Activated naive CD8-positive, alpha-beta T cell treated with anti-CD3 and anti-CD28 coated beads for 36 hours (primary cell): ENCODE measurements at regions not wholly inside any gene's neighbourhood (a gene's known extent, or its start where the extent isn't known, plus 50 kb on each side); places are given as distances from the start of the nearest gene placed in this dataset.

Experiments
- DNase-seq: peaks from one replicate; pipeline ENCODE4 v3.0.0; 2021
- H3K27ac Mint-ChIP-seq: one replicate; pipeline ENCODE4 v1.8.0; 2022; ENCODE audit warnings: mild to moderate bottlenecking, moderate library complexity, mixed read lengths
- H3K27me3 Mint-ChIP-seq: one replicate; pipeline ENCODE4 v1.8.0; 2022; ENCODE audit warnings: mild to moderate bottlenecking, mixed read lengths
- H3K36me3 Mint-ChIP-seq: one replicate; pipeline ENCODE4 v1.8.0; 2021; ENCODE audit warnings: mild to moderate bottlenecking, mixed read lengths
- H3K4me1 Mint-ChIP-seq: one replicate; pipeline ENCODE4 v1.8.0; 2021; ENCODE audit warnings: mixed read lengths
- H3K4me3 Mint-ChIP-seq: one replicate; pipeline ENCODE4 v1.8.0; 2022; ENCODE audit warnings: mild to moderate bottlenecking, moderate library complexity, mixed read lengths
- H3K9me3 Mint-ChIP-seq: one replicate; pipeline ENCODE4 v1.8.0; 2022; ENCODE audit warnings: mixed read lengths

DNA sequence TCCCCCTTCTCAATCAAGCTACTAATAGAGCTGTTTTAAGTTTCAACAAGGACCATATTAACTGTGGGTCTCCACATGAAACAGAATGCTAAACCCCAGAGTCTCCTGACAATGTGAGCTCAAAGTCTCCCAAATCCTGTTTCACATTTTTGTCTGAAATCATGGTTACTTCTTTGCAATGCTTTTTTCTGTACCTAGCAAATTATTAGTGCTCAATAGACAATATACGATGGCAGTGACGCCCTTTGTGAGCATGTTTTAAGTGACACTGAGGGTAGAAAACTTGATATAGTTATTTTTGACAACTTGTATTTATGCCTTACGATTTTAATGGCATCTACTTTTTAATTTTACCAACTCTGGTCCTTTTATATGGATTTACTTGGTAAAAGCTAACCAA lies 85.4 kb upstream of the SOX5 start:
- H3K27me3 Mint-ChIP-seq: no peaks in the 10 kb centered on the region
- peaks cover 2% of the 10 kb centered on the region for H3K9me3 Mint-ChIP-seq
- H3K36me3 Mint-ChIP-seq: no peaks in the 10 kb centered on the region
- H3K4me1 Mint-ChIP-seq: no peaks in the 10 kb centered on the region
- no peak for DNase-seq
- H3K27ac Mint-ChIP-seq: no peak overlapping the region
- H3K4me3 Mint-ChIP-seq: no peak overlapping the region

DNA sequence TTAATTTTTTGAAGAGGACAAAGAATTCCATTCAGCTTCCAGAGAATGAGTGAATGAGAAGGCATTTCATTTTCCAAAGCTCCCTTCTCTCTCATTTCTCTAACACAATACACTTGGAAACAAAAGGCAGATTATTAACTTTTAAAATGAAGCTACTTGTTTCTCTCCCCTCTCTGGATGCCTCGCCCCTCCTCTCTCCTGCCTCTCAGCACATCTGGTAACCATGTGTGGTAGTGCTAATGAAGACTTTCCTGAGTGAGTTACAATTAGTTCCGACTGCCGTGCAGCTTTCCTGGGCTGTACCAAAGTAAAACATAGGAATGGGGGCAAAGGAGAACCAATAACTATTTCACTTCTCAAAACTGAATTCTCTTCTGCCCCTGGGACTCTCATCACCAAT lies 84.7 kb upstream of the SOX5 start:
- peaks cover 2% of the 10 kb centered on the region for H3K9me3 Mint-ChIP-seq
- H3K4me3 Mint-ChIP-seq: no peak overlapping the region
- H3K27ac Mint-ChIP-seq: no peak overlapping the region

DNA sequence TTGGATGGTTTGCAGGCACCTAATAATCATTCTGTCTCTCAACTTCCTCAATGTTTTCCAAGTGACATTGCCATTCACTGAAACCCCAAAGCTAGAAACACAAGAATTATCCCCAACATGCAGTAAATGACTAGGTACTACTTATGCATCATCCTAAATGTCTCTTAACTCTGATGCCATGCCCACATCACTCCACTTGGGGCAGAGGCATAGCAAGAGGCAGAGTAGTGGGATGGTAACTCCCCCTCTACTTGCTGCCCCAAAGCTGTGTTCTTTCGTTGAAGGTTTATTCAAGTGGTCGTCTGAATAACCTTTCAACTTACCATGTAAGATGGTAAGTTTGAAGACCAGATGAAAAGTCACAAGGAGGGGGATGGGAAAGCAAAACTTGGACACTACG lies 77.9 kb upstream of the SOX5 start:
- peaks cover 2% of the 10 kb centered on the region for H3K9me3 Mint-ChIP-seq
- H3K4me3 Mint-ChIP-seq: no peak overlapping the region
- no peak for DNase-seq
- no peaks in the 10 kb centered on the region for H3K4me1 Mint-ChIP-seq
- H3K27me3 Mint-ChIP-seq: no peaks in the 10 kb centered on the region
- no peak overlapping the region for H3K27ac Mint-ChIP-seq
- no peaks in the 10 kb centered on the region for H3K36me3 Mint-ChIP-seq

More for the DNA sequence above, 84.7 kb upstream of the SOX5 start:
- no peaks in the 10 kb centered on the region for H3K36me3 Mint-ChIP-seq
- H3K27me3 Mint-ChIP-seq: no peaks in the 10 kb centered on the region
- H3K4me1 Mint-ChIP-seq: no peaks in the 10 kb centered on the region
- no peak for DNase-seq

DNA sequence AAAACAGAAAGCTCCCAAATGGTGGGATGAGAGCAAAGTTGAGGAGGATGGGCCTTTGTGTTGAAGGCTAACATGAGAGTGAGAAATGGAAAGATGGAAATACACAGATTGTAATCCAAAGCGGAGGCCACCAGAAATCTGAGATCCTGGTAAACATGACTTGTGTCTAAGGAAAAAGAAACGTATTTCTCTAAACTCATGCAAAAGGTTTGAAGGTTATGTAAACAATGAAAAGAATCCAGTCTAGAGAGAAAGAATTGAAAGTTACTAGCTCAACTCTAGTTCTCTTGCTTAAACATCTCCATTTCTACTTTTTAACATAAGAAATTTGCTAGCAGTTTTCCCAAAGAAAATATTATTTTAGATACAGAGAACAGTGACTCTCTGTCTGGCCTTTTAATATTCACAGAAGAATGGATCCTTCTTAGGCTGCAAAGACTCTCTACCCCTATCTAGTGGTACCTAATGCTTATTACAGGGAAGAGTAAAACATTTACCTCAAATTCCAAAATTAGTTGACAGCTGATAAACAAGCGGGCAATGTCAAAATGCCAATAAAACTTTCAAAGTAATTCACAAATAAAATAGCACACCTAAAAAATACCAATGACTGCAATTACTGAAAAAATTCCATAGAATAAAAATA lies 75.8 kb upstream of the SOX5 start:
- Mint-ChIP-seq H3K4me1 (no peaks in the 10 kb centered on the region), H3K4me3 (no peak overlapping the region), H3K27me3 (no peaks in the 10 kb centered on the region), H3K9me3 (peaks cover under 1% of the 10 kb centered on the region), H3K27ac (no peak overlapping the region), H3K36me3 (no peaks in the 10 kb centered on the region)
- DNase-seq: no peak

DNA sequence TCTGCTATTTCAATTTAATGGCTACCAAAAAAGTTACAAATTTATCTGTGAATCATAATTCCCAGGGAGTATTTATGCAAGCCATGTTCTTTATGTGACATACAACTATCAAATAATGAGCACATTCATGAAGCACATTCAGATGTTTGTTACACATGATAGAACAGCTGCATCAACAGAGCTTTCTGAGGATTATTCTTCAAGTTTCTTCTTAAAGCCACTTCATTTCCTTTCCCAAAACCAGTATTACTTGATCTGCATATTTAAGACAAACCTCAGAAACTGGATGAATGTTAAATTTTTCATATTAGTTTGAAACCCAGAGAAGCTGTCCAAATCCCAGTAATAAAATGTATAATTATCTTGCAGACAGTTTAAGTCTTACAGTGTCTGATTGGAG lies 73.6 kb upstream of the SOX5 start:
- H3K27me3 Mint-ChIP-seq: no peaks in the 10 kb centered on the region
- no peak overlapping the region for H3K4me3 Mint-ChIP-seq
- H3K27ac Mint-ChIP-seq: no peak overlapping the region
- no peak for DNase-seq
- no peaks in the 10 kb centered on the region for H3K9me3 Mint-ChIP-seq
- no peaks in the 10 kb centered on the region for H3K4me1 Mint-ChIP-seq
- H3K36me3 Mint-ChIP-seq: no peaks in the 10 kb centered on the region

DNA sequence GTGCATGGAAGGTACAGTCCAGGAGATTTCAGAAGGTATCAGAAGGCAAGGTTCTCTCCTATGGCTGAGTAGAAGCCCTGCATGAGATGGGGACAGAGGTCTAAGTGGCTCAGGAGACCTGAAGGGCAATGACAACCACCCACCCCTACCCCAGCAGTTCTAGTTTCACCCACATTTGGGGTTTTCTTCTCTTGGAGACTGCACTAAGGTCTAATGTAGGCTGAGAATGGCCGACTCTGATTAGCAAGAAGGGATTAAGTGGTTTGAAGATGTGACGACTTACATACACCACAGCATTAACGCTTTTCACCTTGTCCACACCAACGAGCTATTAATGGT lies 71.7 kb upstream of the SOX5 start:
- Mint-ChIP-seq H3K27me3 (no peaks in the 10 kb centered on the region), H3K27ac (no peak overlapping the region), H3K4me3 (no peak overlapping the region), H3K9me3 (peaks cover 4% of the 10 kb centered on the region), H3K4me1 (no peaks in the 10 kb centered on the region), H3K36me3 (no peaks in the 10 kb centered on the region)
- no peak for DNase-seq

DNA sequence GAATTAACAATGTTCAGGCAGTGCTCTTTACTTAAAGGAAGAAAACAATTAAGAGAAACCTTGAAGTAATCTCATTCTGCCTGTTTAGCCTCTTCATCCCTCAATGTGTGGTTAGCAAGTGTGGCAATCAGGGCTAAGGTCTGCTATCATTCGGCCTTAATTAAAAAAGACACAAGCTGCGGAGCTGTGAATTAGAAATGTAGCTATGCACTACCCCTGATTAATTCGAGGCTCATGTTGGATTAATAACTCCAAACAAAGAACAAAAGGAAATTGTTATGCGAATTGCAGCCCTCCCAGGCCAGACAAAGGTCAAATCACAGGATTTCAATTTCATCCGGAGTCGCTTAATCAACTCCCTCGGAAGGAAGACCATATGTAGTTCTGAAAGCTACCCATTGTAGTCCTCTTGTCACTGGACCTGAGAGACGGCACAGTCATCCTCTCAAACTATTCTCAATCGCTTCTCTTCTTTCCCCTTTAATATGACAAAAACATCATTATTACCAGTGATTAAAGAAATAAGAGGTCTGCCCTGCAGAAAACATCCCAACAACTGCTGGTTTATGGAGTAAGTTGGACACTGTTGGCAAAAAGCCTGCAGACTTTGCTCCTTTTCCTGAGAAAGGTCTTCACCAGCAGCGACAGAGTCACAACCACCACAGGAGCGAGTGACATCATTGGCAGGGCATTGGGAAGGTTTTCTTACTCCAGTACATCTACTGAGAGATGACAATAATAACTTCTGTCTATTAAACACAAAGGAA lies 71.1 kb upstream of the SOX5 start:
- Mint-ChIP-seq H3K4me3 (no peak overlapping the region), H3K27ac (no peak overlapping the region), H3K36me3 (no peaks in the 10 kb centered on the region), H3K9me3 (peaks cover 4% of the 10 kb centered on the region), H3K4me1 (no peaks in the 10 kb centered on the region), H3K27me3 (no peaks in the 10 kb centered on the region)
- no peak for DNase-seq

DNA sequence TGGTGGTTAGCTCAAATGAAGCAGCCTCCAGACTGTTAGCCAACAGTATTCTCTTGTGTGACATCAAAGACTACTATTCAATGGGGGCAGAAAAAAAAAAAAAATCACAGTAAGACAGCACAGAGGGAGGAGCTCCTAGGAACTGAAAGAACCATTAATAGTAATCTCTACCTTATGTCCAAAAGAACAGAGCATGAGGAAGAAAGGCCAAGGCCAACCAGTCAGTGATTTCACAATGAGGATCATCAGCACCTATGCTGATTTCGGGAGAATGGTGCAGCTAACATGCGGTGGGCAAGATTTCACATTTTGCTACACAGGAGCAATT lies 66.3 kb upstream of the SOX5 start:
- Mint-ChIP-seq H3K27ac (no peak overlapping the region), H3K36me3 (no peaks in the 10 kb centered on the region), H3K9me3 (peaks cover 4% of the 10 kb centered on the region), H3K4me3 (no peak overlapping the region), H3K4me1 (no peaks in the 10 kb centered on the region), H3K27me3 (no peaks in the 10 kb centered on the region)
- no peak for DNase-seq

DNA sequence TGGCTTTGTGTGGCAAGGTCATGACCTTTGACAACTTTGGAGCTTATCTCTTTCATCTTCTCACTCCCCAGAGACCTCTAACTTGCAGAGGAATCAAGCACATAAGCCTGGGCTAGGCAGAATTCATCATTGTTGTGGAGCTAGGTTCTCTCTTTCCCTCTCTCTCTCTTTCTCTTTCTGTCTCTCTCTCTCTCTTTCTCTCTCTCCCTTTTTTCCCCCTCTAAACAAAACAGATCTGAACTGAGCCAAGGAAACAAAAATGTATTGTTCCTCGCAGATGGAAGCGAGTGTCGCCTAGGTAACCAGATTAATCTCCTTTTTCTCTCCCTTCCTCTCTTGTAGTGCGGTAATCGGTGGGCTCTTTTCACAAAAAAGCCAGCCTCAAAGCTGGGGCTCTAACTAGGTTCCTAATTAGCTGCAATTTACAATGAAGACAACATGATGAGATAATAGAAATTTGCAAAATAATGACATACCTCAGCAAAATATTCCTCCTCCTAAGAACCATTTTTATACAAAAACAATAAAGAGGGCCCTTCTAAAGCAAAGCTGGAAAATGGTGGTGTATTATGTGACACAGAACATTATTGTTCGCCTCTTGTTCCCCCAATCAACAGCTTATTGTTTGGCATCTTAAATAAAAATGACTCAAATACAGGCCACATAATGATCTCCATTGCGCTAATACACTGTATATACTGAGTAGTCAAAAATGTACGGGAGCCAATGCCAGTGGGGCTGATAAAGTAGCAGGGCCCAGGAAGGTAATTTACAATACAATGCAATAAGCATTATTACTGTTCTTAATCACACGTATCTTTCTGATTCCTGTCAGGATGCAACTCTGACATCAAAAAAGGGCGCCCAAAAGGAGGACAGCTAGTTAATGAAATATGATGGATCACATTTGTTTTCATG lies 65.7 kb upstream of the SOX5 start:
- Mint-ChIP-seq H3K36me3 (no peaks in the 10 kb centered on the region), H3K9me3 (peaks cover 4% of the 10 kb centered on the region), H3K4me3 (no peak overlapping the region), H3K4me1 (no peaks in the 10 kb centered on the region), H3K27me3 (no peaks in the 10 kb centered on the region), H3K27ac (no peak overlapping the region)
- DNase-seq: no peak

DNA sequence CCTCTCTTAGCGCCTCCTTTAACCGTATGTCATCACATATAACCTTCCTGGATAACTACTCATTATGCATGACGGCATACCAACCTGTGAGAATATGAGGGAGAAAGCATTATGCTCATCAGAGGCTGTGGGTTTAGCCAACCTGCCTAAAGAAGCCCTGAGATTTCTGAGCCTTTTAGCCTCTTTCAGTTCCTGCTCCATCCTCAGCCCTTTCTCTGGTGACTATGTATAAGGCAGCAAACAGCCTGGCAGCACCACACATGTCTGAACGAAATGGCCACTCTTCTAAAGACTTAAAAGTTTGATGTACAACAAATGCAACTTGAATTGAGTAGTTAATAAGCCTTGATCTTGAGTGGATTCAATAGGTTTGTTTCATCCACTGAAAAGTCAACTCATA lies 64.8 kb upstream of the SOX5 start:
- Mint-ChIP-seq H3K4me1 (no peaks in the 10 kb centered on the region), H3K9me3 (peaks cover 4% of the 10 kb centered on the region), H3K27ac (no peak overlapping the region), H3K4me3 (no peak overlapping the region), H3K36me3 (no peaks in the 10 kb centered on the region), H3K27me3 (no peaks in the 10 kb centered on the region)
- DNase-seq: no peak

DNA sequence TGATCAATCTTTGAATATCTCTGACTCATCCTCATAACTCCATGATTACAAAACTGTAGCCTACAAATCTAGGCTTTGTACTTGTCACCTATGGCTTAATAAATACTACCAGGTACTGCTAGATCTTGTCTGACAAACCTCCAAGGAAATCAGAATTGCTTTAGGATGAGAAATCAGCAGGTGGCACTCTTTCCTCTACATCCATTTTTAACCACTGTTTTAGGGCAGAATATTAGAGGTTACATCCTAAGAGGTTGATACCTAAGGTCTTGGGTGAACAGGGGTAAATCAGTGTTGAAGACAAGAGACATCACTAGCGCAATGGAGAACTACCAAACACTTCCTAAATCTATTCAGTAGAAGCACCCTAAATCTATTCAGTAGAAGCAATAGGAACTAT lies 63.1 kb upstream of the SOX5 start:
- Mint-ChIP-seq H3K9me3 (no peaks in the 10 kb centered on the region), H3K4me3 (no peak overlapping the region), H3K4me1 (no peaks in the 10 kb centered on the region), H3K27ac (no peak overlapping the region), H3K27me3 (no peaks in the 10 kb centered on the region), H3K36me3 (no peaks in the 10 kb centered on the region)
- no peak for DNase-seq

DNA sequence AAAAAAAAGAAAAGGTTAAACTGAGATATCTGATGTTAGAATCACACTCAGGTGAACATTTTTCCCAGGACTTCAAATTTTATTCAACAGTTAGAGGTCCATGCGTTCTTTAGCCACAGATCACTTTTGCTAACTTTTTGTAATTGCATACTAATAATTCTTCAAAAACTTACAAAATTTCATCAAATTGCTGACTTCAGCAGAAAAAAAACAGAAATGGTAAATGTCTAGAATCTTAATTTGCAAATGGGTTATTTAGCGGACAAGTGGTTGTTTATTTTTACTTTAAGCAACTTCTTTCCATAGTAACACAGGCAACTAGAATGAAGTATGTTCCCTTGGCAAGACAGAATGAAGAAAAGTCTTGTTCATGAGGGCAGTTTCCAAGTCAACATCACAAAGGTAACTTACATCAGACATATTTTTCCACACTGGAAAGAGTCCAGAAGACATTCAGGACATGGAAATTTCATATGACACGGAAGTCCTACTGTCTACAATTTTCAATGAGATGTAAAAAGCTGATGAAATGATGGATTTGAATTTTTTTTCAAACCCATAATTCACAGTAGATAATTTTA lies 62.5 kb upstream of the SOX5 start:
- no peak overlapping the region for H3K4me3 Mint-ChIP-seq
- no peak for DNase-seq
- no peaks in the 10 kb centered on the region for H3K4me1 Mint-ChIP-seq
- no peaks in the 10 kb centered on the region for H3K9me3 Mint-ChIP-seq
- H3K27ac Mint-ChIP-seq: no peak overlapping the region
- no peaks in the 10 kb centered on the region for H3K27me3 Mint-ChIP-seq
- no peaks in the 10 kb centered on the region for H3K36me3 Mint-ChIP-seq

DNA sequence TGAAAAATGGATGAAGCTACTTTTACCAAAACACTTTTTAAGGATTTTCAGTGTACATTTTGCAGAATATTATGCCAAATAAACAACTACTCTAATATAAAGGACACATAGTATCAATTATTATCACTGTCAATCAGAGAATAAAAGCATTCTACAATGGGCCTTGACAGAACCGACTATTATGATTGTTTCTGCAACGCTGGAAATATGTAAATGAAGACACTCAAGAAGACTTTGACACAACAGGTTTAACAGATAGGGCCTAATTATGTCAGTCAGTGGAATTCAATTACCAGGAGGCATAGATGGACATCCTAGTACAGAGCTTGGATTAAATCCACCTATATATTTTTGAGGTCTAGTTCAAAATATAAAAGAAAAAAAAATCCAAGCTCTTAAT lies 58.7 kb upstream of the SOX5 start:
- Mint-ChIP-seq H3K36me3 (no peaks in the 10 kb centered on the region), H3K4me3 (no peak overlapping the region), H3K27ac (no peak overlapping the region), H3K9me3 (no peaks in the 10 kb centered on the region), H3K27me3 (no peaks in the 10 kb centered on the region), H3K4me1 (no peaks in the 10 kb centered on the region)
- DNase-seq: no peak
